ENCODE measurements at regions not wholly inside any gene's neighbourhood (a gene's known extent, or its start where the extent isn't known, plus 50 kb on each side); places are given as distances from the start of the nearest gene placed in this dataset.

- Histone ChIP-seq H3K4me3 (no peak overlapping the region), H3K27ac (ENCODE audit: low read depth) (no peak overlapping the region), H3K4me1 (ENCODE audit: insufficient read depth) (no peaks in the 10 kb centered on the region), H3K36me3 (ENCODE audit: insufficient read depth) (no peaks in the 10 kb centered on the region), H2AFZ (no peak overlapping the region), H3K27me3 (ENCODE audit: insufficient read depth) (no peaks in the 10 kb centered on the region), H4K20me1 (replicated peaks; ENCODE audit: insufficient read depth) (no peaks in the 10 kb centered on the region), H3F3A (replicated peaks; ENCODE audit: low read depth) (no peaks in the 10 kb centered on the region), H3K9me2 (ENCODE audit: insufficient read depth) (no peaks in the 10 kb centered on the region), H3K4me2 (no peak overlapping the region), H3K79me2 (replicated peaks; ENCODE audit: insufficient read depth) (no peaks in the 10 kb centered on the region)
- no peak for TF ChIP-seq EZH2phosphoT487 (IDR thresholded peaks at IDR 0.05; ENCODE audit: unreplicated experiment)
- TF ChIP-seq ZNF331 (CRISPR knock-in tag; IDR thresholded peaks at IDR 0.05; ENCODE audit: low read depth) = no peak
- no peak for TF ChIP-seq CREB1 (CRISPR knock-in tag; IDR thresholded peaks at IDR 0.05; ENCODE audit: low read depth)
- no peak for TF ChIP-seq ZNF462 (CRISPR knock-in tag; IDR thresholded peaks at IDR 0.05)
- TF ChIP-seq NANOG (IDR thresholded peaks at IDR 0.05; ENCODE audit: borderline replicate concordance) = no peak
- no peak for TF ChIP-seq EZH2 (IDR thresholded peaks at IDR 0.05; ENCODE audit: low read depth, unreplicated experiment)
- TF ChIP-seq ZNF114 (CRISPR knock-in tag; IDR thresholded peaks at IDR 0.05) = no peak
- TF ChIP-seq JUNB (IDR thresholded peaks at IDR 0.05; ENCODE audit: unreplicated experiment) = no peak
- no peak for TF ChIP-seq POLR2AphosphoS5 (IDR thresholded peaks at IDR 0.05; ENCODE audit: low read depth)
- TF ChIP-seq CTCF (conservative IDR thresholded peaks at IDR 0.05; ENCODE audit: low read depth in 2 of 2) = no peak
- TF ChIP-seq STAT1 (IDR thresholded peaks at IDR 0.05; ENCODE audit: unreplicated experiment) = no peak
- TF ChIP-seq ETS1 (IDR thresholded peaks at IDR 0.05) = no peak
- Mint-ChIP-seq H3K36me3 (ENCODE audit: low read depth) (no peaks in the 10 kb centered on the region), H3K9me3 (no peaks in the 10 kb centered on the region), H3K27ac (no peak overlapping the region), H3K4me3 (no peak overlapping the region), H3K4me1 (no peaks in the 10 kb centered on the region), H3K27me3 (ENCODE audit: insufficient read depth, low read depth, poor library complexity) (no peaks in the 10 kb centered on the region)
- ATAC-seq = no peak
- DNase-seq (ENCODE audit: low spot score) = no peak
These were observed 306.2 kb downstream of the GPR37 start for GRCh38 chr7:124459101-124460055.

All from GM23338 (cell line).